SU-DHL-6 (cell line): ENCODE measurements at regions not wholly inside any gene's neighbourhood (a gene's known extent, or its start where the extent isn't known, plus 50 kb on each side); places are given as distances from the start of the nearest gene placed in this dataset.

ENCODE experiments used
- H2AFZ ChIP-seq: fragments of 200-600 bp; sonication (generic); 2 replicates; pipeline ENCODE4 v1.6.1; 2014; ENCODE audit warnings: low read depth, mild to moderate bottlenecking, moderate library complexity, mixed read lengths, antibody characterized with exemption, low read length; ENCODE audit not compliant: severe bottlenecking
- H3F3A ChIP-seq: fragments of 200-600 bp; shearing (Covaris generic); 2 replicates; pipeline ENCODE4 v1.6.0; 2016; ENCODE audit warnings: antibody characterized with exemption, mild to moderate bottlenecking; ENCODE audit not compliant: insufficient read depth
- H3K27ac ChIP-seq: fragments of 200-600 bp; sonication (generic); 2 replicates; pipeline ENCODE4 v1.5.1; 2016; ENCODE audit warnings: low read depth, mild to moderate bottlenecking, low read length, moderate library complexity, mixed read lengths
- H3K27me3 ChIP-seq: fragments of 200-600 bp; sonication (generic), shearing (Covaris generic); 2 replicates; pipeline ENCODE4 v1.6.0; 2014; ENCODE audit warnings: mild to moderate bottlenecking, low read length
- H3K36me3 ChIP-seq: fragments of 200-600 bp; sonication (generic); 2 replicates; pipeline ENCODE4 v1.6.1; 2014; ENCODE audit warnings: mild to moderate bottlenecking, low read length, mixed read lengths
- H3K4me2 ChIP-seq: fragments of 300-600, 200-600 bp; shearing (Covaris generic), sonication (generic); 2 replicates; pipeline ENCODE4 v1.6.0; 2014; ENCODE audit warnings: low read length, low read depth, mild to moderate bottlenecking; ENCODE audit not compliant: poor library complexity, severe bottlenecking
- H3K4me3 ChIP-seq: fragments of 200-600 bp; sonication (generic); 2 replicates; pipeline ENCODE4 v1.5.1; 2014; ENCODE audit warnings: antibody characterized with exemption, low read length, mild to moderate bottlenecking, mixed read lengths; ENCODE audit not compliant: insufficient read depth, poor library complexity, severe bottlenecking
- H3K79me2 ChIP-seq: fragments of 200-600 bp; sonication (generic); 2 replicates; pipeline ENCODE4 v1.6.1; 2014; ENCODE audit warnings: mild to moderate bottlenecking, low read length, moderate library complexity; ENCODE audit not compliant: insufficient read depth
- H3K9ac ChIP-seq: fragments of 200-600 bp; sonication (generic); 2 replicates; pipeline ENCODE4 v1.7.0; 2014; ENCODE audit warnings: mild to moderate bottlenecking, low read length
- H3K9me2 ChIP-seq: fragments of 200-600 bp; sonication (generic); replicated peaks from 2 replicates; pipeline ENCODE4 v1.6.1; 2014; ENCODE audit warnings: low read length; ENCODE audit not compliant: insufficient read depth
- H3K9me3 ChIP-seq: fragments of 200-600 bp; sonication (generic); 2 replicates; pipeline ENCODE4 v1.6.1; 2014; ENCODE audit warnings: low read length, mixed read lengths; ENCODE audit not compliant: insufficient read depth
- H4K20me1 ChIP-seq: fragments of 200-600 bp; sonication (generic); 2 replicates; pipeline ENCODE4 v1.6.1; 2014; ENCODE audit warnings: low read depth, mild to moderate bottlenecking, antibody characterized with exemption, low read length, moderate library complexity, mixed read lengths
- CTCF ChIP-seq: fragments of 200-600 bp; sonication (generic); IDR thresholded peaks from one replicate; pipeline ENCODE4 v1.5.1; 2017; ENCODE audit warnings: antibody characterized with exemption, mild to moderate bottlenecking, low read length, moderate library complexity; ENCODE audit not compliant: insufficient read depth, poor library complexity, severe bottlenecking
- EZH2phosphoT487 ChIP-seq: fragments of 200-600 bp; sonication (generic), shearing (Covaris generic); conservative IDR thresholded peaks from 2 replicates; pipeline ENCODE4 v1.6.1; 2018; ENCODE audit warnings: mild to moderate bottlenecking, antibody characterized with exemption, low read length, moderate library complexity, mixed read lengths

GRCh38 chr7:94304878-94305277 lies 89.8 kb upstream of the COL1A2 start:
- H3K9ac ChIP-seq = no peak overlapping the region
- H3K9me3 ChIP-seq = no peaks in the 10 kb centered on the region
- TF ChIP-seq EZH2phosphoT487 (no peak), CTCF (no peak)
- no peaks in the 10 kb centered on the region for H3K79me2 ChIP-seq
- no peak overlapping the region for H3K4me3 ChIP-seq
- H3K27me3 ChIP-seq = no peaks in the 10 kb centered on the region
- H3K27ac ChIP-seq = no peak overlapping the region
- H3K4me2 ChIP-seq = no peak overlapping the region
- no peaks in the 10 kb centered on the region for H3K9me2 ChIP-seq
- H3F3A ChIP-seq = no peaks in the 10 kb centered on the region
- H4K20me1 ChIP-seq = no peaks in the 10 kb centered on the region
- no peak overlapping the region for H2AFZ ChIP-seq
- no peaks in the 10 kb centered on the region for H3K36me3 ChIP-seq

- Histone ChIP-seq H3K4me3 (no peak overlapping the region), H3K9me2 (no peaks in the 10 kb centered on the region), H3K9me3 (no peaks in the 10 kb centered on the region), H3K27me3 (no peaks in the 10 kb centered on the region), H3F3A (no peaks in the 10 kb centered on the region), H3K4me2 (no peak overlapping the region), H3K9ac (no peak overlapping the region), H3K79me2 (no peaks in the 10 kb centered on the region), H4K20me1 (no peaks in the 10 kb centered on the region), H2AFZ (no peak overlapping the region), H3K27ac (no peak overlapping the region), H3K36me3 (no peaks in the 10 kb centered on the region)
- TF ChIP-seq EZH2phosphoT487 = no peak
- no peak for TF ChIP-seq CTCF
These were observed 88.9 kb upstream of the COL1A2 start for GRCh38 chr7:94305836-94306235.

- Histone ChIP-seq H3K9ac (no peak overlapping the region), H3K79me2 (no peaks in the 10 kb centered on the region), H3K4me2 (no peak overlapping the region), H3K9me2 (no peaks in the 10 kb centered on the region), H3K36me3 (no peaks in the 10 kb centered on the region), H3F3A (no peaks in the 10 kb centered on the region), H3K9me3 (no peaks in the 10 kb centered on the region), H3K4me3 (no peak overlapping the region), H3K27me3 (no peaks in the 10 kb centered on the region), H2AFZ (no peak overlapping the region), H4K20me1 (no peaks in the 10 kb centered on the region), H3K27ac (no peak overlapping the region)
- no peak for TF ChIP-seq CTCF
- TF ChIP-seq EZH2phosphoT487 = no peak
These were observed 87.2 kb upstream of the COL1A2 start for GRCh38 chr7:94307399-94308048.
